Activated CD4-positive, alpha-beta T cell treated with anti-CD3 and anti-CD28 coated beads, Interleukin-2, amount 50 U/mL, for 16 hours (primary cell): ENCODE measurements at regions not wholly inside any gene's neighbourhood (a gene's known extent, or its start where the extent isn't known, plus 50 kb on each side); places are given as distances from the start of the nearest gene placed in this dataset.

Experiments
- DNase-seq: peaks from one replicate; pipeline ENCODE4 v3.0.0-alpha.2; 2020

DNA sequence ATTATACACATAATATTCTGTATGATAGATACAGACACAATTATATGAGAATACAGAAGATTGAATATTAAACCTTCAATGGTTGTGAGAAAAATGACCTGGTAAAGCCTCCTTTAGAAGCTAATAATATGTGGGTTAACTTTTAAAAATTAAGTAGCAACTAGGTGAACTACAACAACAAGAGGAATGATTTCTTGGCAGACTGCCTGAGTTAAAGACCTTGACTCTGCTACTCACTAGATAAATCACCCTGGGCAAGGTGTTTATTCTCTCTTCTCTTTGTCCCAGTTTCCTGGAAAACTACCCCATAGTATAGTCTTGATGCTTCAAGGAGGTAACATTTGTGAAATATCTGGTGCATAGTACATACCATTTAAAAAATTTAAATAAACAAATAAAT, 519.6 kb upstream of the TENM4 start:
- no peak for DNase-seq

DNA sequence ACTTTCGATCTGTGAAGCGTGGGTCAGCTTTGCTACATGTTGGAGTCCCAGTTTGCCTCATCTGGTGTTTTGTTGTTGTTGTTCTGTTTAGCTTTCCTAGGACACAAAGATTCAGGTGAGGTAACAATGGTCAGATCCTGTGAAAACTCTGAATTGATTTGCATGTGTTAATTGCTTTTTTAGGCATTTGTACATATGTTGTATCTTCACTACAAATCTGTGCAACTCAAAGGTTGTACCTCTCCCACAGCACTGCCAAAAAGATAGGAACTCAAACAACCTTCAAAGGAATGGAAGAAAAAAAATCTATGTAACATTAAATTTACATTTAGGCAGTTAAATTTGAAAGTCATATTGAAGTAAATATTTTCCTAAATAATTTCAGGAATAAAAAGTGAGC, 518.5 kb upstream of the TENM4 start:
- DNase-seq, result no peak

DNA sequence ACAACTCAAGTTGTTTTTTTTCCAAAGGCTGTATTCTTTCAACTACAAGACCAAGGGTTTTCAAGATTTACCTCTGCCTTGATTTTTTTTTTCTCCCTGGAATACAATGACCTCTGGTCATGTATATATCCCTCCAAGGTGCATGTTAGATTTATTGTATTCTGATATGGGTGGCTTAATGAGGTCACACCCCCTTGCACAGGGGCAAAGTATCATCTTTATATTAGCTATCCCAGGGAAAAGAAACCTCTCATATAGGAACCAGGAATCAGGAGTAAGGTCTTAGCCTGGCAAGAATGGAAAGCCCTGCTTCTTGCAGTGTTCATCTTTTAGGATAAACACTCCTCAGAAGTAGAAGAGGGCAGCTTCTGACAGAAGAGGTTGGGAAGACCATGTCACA, 516.9 kb upstream of the TENM4 start:
- DNase-seq, result no peak

DNA sequence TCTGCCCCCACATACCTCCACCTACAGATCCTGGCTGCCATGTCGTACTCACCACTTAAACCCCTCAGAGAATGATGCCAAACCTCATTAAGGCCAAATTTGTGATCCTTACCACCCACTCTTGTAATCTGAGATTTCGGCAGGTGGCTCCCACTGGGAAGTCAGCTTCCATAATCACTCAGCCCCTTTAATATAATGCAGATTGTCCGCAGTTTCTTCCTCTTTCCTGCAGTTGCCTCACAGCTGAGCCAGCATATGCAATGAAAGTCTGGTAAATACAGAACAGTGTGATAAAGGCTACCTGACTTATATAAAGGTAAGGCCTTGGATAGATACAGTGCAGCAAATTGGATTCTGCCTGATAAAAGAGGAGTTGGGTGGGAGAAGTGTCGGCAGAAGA, 515.2 kb upstream of the TENM4 start:
- no peak for DNase-seq

DNA sequence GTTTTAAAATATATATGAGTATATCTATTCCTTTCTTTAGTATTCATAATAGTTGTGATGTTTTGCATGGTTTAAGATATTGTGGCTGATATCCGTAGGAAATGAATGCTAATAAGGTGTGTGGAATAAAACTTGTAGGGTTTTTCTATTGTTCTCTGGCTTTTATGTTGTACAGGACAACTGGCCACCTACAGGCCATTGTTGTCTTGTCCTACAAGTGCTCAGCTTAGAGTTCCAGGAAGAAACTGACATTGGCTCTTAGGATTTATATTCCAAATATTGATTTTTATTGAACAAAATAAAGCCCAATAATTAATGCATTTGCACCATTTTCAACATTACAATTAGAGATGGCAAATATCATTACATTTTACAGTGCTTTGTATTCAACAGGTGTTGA, 512.8 kb upstream of the TENM4 start:
- DNase-seq, result no peak

DNA sequence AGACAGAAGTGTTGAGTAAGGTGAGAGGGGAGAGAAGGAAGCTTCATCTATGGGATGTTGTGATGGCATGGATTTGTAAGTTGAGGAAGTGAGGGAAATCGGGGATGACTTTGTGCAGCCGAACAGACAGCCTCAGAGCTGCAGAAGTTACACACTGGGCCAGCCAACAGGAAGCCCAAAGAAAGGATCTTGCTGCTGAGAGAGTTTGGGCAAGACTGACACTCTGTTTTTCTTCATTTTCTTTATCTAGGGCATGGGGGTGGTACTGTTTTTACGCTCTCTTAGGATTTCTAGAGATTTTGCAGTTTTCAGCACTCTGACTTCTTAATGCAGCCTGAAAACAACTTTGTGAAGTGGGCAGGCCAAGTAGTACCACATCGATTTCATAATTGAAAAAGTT, 509.9 kb upstream of the TENM4 start:
- no peak for DNase-seq

DNA sequence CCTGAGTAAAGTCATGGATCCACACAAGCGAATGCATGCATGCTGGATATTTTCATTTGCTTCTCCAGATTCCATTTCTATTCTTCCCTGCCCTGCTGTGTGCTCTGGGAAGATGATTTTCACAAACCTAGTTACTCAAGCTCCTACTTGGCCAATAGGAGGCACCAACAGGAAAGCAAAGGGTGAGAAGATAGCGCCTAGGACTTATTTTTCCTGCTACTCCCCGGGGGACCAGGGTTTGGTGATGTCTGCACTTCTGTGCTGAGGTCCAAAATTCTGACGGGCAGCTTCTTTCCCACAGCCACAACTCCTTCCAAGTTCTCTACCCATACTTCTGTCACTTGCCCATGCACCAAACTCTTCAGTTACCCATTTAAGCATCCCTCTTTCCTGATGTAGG, 509.3 kb upstream of the TENM4 start:
- no peak for DNase-seq

DNA sequence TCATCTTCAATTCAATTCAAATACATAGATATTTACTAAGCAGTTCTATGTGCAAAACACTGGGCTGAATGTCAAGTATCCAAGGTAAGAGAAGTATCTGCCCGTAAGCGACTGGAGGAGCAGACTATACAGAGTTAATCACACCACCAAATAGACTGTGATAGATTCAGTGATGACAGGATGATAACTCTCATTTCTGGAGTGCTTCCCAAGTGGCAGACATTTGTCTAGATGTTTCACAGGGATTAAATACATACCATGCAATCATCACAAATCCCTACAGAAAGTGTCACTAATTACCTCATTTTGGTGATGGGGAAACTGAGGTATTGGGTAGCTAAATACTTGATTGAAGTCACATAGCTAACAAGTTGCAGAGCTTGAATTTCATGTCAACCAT, 508.7 kb upstream of the TENM4 start:
- DNase-seq, result no peak

DNA sequence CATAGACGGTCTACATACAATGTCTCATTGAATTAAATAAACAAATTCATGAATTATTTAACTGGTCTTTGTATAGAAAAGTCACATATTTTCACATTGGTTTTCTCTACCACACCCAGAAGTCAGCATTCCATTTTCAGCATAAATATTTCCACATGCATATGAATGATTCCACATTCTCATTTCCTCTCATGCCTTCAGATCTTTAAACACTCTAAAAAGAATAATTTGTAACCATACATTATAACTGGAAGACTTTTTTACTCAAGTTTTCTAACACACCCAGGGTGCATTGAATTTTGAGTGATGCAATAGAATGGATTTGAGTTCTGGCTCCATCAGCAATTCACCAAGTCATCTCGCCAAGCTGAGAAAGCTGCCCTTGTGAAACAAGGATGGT, 501.8 kb upstream of the TENM4 start:
- no peak for DNase-seq

DNA sequence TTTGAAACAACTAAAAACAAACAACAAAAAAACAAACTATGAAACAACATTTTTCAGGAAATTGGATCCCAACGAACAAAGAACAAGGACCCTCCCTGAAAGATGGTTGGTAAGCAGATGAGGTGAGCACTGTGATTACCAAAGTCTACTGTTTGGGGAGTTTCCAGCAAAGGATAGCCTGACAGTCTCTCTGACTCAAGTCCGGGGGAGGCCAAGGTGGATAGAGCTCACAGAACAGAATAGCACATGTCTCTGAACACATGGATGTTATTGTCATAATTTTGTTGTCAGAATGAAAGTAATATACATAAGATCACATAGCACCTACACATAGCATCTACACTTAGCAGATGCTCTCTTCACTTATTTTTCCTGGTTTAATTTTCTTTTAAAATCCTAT, 501.3 kb upstream of the TENM4 start:
- DNase-seq, result no peak

DNA sequence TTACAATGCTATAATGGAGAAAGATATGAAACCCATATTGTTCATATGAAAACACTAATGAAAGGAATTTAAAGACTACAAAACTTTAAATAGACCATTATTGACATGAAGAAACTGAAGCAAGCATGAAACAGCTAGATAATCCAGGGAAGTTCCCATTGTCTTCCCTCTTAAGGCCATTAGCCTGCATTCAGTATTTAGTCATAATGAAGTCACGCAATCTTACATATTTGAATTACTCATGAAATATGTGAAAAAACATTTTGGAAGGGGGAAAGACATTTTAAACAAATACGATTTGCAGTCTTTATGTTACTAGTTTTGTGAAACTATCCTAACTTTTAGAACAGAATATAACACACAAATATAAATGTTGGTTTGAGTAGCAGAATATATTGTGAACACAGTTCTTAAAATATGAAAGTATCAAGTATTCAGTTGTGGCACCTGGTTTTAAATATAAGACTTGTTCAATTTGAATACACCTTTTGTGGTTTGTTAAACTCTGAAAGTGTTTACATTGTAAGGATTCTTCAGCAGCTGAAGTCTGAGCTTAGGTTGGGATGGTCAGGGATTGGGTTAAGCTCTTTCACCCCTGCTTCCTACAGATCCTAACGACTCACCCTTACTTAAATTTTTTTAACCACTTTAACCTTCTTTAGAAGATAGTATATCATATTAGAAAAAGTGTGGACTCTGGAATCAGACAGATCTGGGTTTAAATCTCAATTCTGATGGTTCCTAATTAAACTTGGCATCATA, 500.3 kb upstream of the TENM4 start:
- no peak for DNase-seq

DNA sequence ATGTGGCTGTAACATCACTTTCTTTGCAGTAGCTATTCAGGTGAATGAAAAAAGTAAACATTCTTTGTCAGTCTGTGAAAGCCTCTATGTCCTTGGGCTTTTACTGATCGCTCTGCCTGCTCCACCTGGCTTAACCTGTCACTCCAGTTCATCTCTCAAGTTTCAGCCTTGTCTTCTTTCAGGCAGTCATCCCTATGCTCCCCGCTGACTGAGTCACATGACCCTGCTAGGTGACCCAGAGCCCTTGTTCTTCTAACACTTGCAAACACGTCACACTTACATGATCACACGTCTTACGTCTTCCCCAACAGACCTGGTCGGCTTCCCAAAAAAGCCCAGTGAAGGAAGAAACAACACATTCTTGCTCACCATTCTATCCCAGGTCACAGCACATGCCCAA, 499.3 kb upstream of the TENM4 start:
- DNase-seq, result no peak

DNA sequence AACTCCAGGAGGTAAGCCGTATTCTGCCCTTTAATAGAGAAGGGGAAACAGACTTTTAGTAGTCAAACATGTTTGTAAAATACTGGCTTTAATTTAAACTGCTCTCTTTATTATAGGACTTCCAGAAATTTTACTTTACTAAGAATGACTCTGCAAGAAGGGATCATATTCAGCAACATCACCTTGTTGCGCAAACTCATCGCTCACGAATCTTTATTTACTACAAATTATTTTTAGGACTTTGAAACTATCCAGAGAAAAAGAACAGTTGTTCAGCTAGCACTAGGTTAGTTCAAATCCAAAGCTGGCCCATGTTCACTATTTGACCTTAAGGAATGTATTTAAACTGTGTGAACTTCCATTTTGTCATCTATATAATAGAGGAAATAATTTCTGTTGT, 498.3 kb upstream of the TENM4 start:
- DNase-seq, result no peak

DNA sequence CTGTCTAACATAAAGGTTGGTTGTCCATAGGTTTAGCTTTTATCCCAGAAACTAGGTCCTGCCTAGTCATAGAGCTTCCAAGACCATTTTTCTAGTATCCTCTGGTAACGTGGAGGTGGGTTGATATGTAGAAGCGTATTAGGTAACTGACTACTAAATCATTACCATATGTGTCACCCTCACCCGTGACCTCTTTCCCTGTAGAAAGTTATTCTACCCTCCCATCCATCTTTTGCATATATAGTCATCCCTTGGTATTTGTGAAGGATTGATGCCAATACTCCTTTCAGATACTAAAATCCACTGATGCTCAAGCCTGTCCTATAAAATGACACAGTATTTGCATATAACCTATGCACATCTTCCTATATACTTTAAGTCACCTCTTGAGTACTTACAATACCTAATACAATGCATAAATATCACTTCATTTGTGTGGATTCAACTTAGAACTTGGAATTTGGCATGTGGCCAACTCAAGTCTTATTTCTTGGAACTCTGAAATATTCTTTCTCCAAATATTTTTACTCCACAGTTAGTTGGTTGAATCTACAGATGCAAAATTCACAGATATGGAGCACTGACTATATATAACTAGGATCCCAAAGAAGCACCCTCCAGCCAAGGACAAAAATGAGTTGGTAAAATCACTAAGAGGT, 497.0 kb upstream of the TENM4 start:
- DNase-seq, result no peak

DNA sequence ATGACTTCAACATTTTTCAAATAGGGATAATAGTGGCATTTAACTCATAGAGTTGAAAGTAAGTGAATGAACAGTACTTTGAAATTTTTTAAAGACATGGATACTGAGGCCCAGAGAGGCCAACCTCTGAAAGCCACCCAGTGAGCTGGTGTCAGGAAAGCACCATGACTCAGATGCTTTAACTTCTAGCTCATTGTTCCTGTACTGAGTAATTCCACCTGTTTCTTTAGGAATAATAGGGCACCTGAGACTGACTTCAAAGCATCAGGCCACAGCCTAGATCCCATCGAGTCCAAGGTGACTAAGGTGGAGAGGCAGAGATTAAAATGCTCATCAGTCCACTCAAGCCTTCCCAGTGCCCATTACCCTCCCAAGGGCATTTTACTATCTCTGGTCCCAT, 491.8 kb upstream of the TENM4 start:
- DNase-seq, result no peak

DNA sequence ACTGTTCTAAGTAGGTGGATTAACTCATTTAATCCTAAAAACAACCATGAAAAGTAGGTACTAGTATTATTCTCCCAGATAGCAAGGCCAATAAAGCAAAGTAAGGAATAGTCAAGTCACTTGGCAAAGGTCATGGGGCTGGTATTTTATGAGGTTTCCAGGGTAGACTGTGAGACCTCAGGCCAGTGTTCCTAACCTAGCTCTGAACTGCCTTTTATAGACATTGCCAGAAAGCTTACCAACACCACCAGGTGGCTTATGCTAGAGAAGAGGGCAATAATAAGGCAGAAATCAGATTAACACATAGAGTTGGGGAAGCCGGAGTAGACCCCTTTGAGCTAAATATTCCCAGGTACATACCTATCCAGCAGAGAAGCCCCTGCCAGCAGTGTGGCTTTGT, 490.9 kb upstream of the TENM4 start:
- no peak for DNase-seq

DNA sequence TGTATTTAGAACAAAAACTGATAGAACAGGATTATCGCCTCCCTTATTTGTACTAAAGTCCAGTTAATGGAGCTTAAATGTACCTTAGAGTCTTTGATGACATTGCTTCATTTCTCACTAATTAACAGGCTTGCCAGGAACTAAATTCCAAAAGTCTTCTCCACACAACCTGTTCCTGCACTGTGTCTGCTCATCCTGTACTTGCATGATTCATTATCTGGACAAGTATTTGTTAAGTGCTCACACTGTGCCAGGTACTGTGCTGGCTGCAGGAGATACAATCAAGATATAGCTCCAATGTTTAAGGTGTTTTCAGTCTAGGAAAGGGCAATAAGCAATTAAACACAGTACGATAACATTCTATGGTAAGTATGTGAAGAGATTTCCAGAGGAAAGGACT, 485.9 kb upstream of the TENM4 start:
- no peak for DNase-seq

DNA sequence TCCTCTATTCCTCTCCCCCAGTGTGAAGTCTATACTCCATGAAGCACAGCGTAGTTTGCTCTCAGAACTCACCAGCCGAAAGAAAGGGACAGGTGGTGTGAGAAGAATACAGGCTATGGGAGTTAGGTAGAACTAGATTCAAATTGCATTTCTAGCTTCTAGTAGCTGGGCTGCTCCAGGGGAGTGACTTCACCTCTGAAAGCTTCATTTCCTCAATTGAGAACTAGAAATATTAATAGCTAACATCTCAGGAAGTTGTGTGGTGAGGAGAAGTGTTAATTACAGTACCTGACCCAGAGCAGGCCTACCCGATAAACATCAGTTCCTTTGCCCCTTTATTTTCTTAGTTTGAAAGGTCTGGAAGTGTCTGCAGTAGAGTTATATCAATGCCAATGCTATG, 484.7 kb upstream of the TENM4 start:
- DNase-seq, result no peak

DNA sequence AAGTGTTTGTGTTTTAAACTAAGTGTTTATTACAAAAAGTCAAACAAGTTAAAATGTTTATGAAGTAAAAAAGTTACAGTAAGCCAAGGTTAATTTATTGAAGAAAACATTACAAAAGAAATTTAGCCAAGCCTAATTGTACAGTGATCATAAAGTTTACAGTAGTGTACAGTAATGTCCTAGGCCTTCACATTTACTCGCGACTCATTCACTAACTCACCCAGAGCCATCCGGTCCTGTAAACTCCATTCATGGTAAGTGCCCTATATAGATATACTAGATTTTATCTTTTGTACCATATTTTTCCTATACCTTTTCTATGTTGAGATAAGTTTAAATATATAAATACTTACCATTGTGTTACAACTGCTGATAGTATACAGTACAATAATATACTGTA, 481.8 kb upstream of the TENM4 start:
- no peak for DNase-seq

DNA sequence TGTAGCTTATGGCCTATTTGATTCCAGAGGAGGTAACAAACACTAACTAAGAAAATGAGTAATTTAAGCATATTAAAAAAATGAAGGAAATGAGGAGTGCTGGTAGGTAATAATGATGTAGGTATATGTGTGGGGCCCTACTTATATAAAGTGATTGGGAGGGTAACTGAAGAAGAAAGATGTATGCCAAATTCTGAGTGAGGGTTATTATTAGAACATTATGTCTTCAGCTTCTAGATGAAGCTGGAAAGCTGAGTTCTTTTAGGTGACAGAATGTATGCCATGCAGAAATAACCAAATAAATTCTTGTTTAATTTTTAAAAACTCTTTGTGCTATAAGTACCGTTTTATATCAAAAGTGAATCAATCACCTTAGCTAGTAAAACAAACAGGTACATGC, 479.6 kb upstream of the TENM4 start:
- DNase-seq, result no peak

DNA sequence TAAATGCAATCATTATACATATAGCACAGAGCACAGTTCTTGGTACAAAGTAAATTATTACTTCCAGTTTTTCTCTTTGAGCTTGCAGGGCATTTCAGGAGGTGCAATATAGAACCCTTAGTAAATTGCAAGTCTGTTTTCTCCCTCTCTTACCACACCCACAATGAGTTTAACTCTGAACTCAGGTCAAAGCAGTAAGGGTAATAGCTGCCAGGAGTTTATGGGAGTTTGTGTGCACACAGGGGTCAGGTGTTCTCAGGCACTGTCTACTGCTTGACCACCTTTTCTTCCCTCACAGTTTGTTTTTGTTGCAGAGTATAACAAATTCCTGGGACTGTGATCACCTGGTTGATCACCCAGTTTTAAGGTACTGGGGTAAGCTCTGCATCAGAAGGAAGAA, 478.5 kb upstream of the TENM4 start:
- no peak for DNase-seq

DNA sequence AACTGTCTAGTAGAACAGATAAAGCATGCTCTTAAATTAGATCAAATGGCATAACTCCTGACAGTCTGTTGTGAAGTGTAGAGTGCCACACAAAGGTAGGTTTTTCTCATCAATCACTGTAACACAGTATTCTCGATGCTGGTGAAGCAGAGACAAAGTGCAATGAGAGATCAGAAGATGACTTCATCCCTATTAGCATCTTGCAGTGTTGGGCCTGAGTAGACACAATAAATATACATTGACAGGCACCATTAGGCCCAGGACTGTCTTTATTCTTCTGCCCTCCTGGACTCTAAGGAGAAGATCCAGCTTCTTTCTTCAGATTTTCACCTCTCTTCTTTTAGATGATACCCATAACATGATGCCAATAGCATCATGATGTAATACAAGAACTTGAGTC, 478.0 kb upstream of the TENM4 start:
- no peak for DNase-seq

DNA sequence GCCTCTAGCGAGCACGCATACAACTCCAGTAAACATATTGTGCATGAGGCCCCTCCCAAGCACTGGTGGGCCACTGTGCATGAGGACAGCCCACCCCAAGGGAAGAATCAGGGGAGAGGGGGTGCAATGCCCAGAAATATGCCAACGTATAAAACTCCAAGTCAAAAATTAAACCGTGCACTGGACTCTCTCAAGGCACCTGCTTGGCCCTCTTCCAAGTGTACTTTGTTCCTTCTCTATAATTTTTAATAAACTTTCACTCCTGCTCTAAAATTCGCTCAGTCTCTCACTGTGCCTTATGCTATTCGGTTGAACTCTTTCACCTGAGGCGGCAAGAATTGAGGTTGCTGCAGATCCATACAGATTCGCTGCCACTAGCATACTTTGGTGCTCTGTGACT, 465.3 kb upstream of the TENM4 start:
- no peak for DNase-seq

DNA sequence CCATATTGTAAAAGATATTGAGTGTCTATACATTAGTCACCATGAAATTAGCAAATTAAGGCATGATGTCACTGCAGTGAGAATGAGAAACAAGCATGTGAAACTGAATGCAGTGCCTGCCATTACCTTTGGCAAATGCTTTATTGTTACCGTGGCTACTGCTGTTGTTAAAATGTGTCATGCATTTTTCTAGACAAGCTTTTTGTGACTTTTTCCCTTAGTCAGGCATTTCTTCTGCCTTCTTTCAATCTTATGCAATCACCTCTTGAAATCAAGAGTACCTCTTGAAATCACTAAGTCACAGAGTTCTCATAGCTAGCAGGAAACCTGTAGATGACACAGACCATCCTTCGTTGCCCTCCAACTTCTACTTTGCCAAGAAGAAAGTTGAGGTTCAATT, 461.7 kb upstream of the TENM4 start:
- peak; percentile 2 for DNase-seq

DNA sequence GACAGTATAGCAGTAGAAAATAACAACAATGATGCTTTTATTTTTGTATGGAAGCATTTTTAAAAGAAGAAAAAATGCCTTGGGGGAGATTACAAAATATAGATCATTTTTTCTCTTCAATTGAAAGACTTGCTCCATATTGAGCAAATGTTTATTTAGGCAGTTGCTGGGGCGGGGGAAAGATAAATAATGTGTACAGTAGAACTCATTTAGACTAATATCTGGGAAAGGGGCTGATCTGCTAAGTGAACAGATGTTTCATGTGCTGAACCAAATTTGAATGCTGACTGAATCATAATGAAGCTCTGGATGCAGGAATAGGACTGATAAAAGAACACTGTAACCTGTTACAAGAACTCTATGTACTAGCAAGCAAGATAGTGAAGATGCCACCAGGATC, 457.1 kb upstream of the TENM4 start:
- no peak for DNase-seq
